Thyroid gland (tissue), 4 donors: ENCODE measurements at regions not wholly inside any gene's neighbourhood (a gene's known extent, or its start where the extent isn't known, plus 50 kb on each side); places are given as distances from the start of the nearest gene placed in this dataset.

Experiments used
- POLR2A ChIP-seq, 2 donors: fragments of 450-650 bp; IDR thresholded peaks; one replicate each; pipeline ENCODE4 v1.6.1; 2017; ENCODE audit warnings: antibody characterized with exemption in 2 of 2, mild to moderate bottlenecking in 2 of 2, moderate library complexity in 1 of 2
- TF ChIP-seq, protein P1 (sequence below), 6 experiments: fragments of 200-600 bp in 3 of 6; fragments of 450-650 bp in 3 of 6; sonication (generic) in 3 of 6; IDR thresholded peaks; one replicate each; pipeline ENCODE4 v1.5.1; 2016 to 2019; ENCODE audit warnings: antibody characterized with exemption in 6 of 6, mild to moderate bottlenecking in 2 of 6, inconsistent platforms in 1 of 6, moderate library complexity in 1 of 6

DNA sequence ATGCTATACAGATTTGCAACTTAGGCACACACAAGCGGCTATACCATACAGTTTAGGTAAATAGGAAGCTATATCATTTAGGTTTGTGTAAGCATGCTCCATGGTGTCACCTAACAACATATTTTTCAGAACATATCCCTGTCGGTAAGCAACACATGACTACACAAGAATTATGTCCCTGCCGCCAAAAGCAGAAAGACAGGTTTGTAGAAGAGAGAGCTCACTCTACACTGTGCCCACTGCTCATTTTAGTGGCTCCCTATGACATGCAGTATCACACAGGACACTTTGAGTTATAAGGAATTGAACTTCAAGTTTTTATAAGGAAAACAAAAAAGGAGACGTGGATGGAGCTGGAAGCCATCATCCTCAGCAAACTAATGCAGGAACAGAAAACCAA, 132.5 kb upstream of the KAZN start:
- TF ChIP-seq, protein P1, sequence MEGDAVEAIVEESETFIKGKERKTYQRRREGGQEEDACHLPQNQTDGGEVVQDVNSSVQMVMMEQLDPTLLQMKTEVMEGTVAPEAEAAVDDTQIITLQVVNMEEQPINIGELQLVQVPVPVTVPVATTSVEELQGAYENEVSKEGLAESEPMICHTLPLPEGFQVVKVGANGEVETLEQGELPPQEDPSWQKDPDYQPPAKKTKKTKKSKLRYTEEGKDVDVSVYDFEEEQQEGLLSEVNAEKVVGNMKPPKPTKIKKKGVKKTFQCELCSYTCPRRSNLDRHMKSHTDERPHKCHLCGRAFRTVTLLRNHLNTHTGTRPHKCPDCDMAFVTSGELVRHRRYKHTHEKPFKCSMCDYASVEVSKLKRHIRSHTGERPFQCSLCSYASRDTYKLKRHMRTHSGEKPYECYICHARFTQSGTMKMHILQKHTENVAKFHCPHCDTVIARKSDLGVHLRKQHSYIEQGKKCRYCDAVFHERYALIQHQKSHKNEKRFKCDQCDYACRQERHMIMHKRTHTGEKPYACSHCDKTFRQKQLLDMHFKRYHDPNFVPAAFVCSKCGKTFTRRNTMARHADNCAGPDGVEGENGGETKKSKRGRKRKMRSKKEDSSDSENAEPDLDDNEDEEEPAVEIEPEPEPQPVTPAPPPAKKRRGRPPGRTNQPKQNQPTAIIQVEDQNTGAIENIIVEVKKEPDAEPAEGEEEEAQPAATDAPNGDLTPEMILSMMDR (IDR thresholded peaks at IDR 0.05), result no peak
- TF ChIP-seq POLR2A (IDR thresholded peaks at IDR 0.05), result no peak
